ENCODE measurements at regions not wholly inside any gene's neighbourhood (a gene's known extent, or its start where the extent isn't known, plus 50 kb on each side); places are given as distances from the start of the nearest gene placed in this dataset.
"Not testable (repeated sequence)": the region's sequence is repeated elsewhere in the genome, so short reads cannot be mapped to it uniquely, and the experiment has no call there.

DNA sequence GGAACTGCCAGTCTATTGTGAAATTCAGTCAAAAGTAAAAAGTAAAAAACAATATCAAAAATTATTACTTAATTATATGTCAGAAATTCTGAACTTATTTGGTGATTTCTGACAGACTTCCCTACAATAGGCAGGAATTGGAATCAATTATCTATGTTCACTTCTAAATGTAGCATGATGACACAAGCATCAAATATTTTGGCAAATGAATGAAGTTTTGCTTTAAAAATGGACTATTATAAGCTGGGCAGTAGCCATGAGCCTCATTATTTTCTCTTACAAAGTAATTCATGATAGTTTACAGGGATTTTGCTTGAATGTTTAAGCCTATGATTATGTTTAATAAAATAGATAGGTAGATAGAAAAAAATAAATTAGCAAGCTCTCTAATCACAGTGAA is 582.6 kb downstream of the SLITRK6 start:
- DNase-seq (ENCODE audit: low spot score) = no peak

DNA sequence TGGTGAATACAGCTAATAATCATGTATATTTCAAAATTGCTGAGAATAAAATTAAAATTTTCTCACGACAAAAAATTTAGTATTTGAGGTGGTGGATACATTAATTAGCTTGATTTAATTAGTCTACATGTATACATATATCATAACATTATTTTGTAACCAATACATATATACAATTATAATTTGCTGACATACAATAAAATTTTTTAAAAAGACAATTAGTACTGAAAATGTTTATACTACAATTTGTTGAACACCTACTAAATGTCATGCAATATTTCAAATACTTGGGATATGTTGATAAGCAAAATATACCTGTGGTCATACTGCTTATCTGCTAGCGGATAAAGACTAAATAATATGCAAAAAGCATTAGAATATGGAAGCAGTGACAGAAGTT is 586.5 kb downstream of the SLITRK6 start:
- no peak for DNase-seq (ENCODE audit: low spot score)

DNA sequence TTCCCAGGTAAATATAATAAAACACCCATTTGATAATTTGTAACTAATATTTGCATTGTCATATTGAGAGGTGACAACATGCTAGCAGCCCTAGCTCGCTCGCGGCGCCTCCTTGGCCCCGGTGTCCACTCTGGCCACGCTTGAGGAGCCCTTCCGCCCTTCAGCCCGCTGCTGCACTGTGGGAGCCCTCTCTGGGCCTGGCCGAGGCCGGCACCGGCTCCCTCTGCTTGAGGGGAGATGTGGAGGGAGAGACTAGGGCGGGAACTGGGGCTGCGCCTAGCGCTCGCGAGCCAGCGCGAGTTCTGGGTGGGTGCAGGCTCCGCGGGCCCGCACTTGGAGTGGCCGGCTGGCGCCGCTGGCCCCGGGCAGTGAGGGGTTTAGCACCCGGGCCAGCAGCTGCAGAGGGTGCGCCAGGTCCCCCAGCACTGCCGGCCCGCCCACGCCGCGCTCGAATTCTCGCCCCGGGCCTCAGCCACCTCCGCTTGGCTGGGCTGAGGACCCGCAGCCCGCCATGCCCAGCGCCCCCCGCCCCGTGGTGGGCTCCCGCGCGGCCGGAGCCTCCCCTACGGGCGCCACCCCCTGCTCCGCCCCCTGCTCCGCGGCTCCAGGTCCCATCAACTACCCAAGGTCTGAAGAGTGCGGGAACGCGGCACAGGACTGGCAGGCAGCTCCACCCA is 594.4 kb downstream of the SLITRK6 start:
- DNase-seq (ENCODE audit: low spot score) = no peak

DNA sequence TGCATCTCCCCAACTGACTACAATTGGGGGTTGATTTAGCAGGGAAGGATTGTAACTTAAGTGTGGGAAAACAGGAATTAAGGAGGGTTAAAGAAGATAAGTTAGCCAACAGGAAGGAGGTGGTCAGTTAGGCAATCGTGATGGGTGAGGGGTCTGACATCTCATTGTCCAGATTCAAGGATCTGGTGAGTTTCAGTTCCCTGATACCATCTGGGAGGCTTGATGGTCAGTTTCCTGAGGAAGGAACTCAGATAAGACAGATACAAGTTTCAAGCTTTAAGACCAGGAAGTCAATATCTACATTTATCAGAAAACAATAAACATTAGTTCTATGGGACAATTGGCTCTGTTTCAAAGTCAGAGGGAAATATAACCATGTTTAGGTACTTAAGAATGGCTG is 601.8 kb downstream of the SLITRK6 start:
- no peak for DNase-seq (ENCODE audit: low spot score)

DNA sequence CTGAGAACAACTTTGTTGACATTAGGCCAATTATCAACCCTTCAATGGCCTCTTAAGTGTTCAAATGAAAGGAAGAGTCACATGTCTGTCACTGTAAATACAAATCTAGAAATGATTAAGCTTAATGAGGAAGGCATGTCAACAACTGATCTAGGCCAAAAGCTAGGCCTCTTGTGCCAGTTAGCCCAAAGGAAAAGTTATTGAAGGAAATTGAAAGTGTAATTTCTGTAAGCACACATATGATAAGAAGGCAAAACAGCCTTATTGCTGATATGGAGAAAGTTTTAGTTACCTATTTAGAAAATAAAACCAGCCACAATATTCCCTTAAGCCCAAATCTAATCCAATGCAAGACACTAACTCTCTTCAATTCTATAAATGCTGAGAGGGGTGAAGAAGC is 604.7 kb downstream of the SLITRK6 start:
- DNase-seq (ENCODE audit: low spot score) = no peak

DNA sequence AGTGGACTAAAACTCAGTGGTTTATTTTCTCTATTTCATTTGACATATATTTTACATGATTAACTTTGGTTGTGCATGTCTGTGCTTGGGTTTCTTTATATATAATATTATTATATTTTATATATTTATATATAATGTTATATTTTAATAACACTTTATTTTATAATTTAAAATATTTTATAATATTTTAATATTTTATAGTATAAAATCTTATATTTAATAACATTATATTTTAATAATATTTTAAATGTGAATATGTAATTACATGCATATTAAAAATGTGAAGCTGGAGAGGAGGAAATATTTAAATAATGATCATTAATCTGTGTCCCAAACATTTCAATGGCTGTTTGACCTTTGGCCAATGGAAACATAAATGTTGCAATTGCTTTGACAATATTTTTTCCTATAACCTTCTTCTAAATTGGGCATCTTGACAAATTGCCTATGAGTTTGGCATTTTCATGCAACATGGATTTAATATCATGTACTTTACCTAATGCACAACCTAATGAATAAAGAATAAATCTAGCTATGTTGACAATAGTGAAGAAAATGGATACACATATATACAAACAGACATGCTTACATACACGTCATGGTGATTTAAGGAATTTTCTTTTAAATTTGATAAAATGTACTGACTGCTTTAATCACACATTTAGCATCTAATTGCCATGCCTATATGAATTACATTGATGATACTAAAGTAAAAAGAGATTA is 607.1 kb downstream of the SLITRK6 start:
- DNase-seq (ENCODE audit: low spot score) = no peak

DNA sequence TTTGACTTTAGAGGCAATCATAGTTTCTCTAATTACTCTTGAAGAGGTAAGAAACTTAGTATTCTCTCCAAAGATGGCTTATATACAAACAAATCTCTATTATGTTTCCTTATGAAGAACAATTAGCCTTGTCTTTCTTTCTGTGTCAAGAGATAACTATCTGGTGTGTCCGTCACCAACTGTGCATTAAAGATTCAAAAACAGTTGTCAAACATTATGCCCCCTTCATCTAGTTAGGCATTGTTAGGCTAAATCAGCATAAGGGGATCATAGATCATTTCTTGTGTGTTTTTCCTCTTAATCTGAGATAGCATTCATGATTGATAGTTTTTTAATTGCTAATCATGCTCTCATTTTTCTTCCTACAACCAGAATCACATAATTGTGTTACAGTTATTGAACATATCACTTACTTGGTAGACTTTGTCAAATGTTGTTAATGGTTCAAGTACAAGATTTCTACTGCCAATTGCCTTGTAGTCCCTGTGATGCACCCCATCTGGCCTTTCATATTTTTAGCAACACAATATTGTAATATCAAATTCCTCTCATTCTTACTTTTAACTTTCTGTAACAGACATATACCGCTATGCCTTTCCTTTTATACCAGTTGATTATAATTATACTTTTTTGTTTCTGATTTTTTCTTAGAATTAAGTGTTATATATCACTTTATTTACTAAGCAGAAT is 612.7 kb downstream of the SLITRK6 start:
- DNase-seq (ENCODE audit: low spot score) = no peak

DNA sequence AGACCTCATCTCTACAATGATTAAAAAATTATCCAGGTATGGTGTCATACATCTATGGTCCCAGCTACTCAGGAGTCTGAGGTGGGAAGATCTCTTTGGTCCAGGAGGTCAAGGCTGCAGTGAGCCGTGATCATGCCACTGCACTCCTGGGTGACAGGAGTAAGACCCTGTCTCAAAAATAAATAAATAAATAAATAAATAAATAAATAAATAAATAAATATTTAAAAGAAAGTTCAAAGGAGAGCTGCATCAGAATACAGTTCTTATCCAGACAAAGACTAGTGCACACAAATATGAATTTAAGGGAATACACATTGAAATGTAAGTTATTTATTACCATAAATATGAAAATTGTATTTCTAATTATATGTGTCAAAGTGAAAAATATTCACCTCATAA is 624.9 kb downstream of the SLITRK6 start:
- DNase-seq (ENCODE audit: low spot score) = no peak

DNA sequence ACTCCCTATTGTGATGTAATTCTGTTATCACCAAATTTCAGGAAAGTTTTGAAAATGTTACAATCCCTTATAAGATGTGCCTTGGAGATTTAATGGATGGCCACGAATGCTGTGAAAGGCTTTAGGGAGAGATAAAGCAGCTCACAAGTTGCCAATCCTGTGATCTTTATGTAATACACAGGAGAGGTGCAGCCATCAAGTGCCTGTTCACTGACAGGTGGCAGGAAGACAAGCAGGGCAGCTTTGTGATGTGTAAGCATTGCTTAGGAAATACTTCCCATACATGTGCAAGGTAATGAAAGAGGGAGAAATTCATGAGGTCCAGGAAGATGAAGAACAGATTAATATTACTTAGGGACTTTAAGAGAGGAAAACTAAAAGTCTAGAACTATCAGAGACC is 628.8 kb downstream of the SLITRK6 start:
- no peak for DNase-seq (ENCODE audit: low spot score)

DNA sequence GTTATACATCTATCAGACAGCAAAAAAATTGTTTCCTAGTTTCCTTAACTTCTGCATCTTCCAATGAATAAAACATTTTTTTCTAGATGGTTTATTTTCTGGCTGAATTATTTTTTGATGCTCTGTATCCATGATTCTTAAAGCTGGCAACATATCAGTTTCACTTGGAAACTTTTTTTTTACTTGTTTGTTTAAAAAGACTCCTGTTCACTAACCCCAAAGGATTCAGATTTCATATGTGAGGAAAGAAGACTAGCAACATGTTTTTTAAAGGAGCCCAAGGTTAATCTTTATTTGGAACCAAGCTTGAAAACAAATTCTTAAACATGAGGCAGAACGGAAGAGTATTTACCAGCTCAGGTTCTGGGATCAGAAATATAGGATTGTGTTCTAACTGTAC is 632.3 kb downstream of the SLITRK6 start:
- no peak for DNase-seq (ENCODE audit: low spot score)

DNA sequence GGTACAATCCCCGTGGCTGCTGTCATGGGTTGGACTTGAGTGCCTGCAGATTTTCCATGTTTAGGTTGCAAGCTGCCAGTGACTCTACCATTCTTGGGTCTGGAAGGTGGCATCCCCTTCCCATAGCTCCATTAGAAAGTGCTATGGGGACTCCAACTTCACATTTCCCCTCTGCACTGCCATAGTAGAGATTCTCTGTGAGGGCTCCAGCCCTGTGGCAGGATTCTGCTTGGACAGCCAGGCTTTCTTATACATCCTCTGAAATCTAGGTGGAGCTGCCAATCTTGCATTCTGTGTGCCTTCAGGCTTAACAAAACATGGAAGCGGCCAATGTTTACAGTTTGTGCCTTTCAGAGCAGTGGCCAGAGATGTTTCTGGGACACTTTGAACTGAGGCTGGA is 636.2 kb downstream of the SLITRK6 start:
- DNase-seq (ENCODE audit: low spot score) = no peak

DNA sequence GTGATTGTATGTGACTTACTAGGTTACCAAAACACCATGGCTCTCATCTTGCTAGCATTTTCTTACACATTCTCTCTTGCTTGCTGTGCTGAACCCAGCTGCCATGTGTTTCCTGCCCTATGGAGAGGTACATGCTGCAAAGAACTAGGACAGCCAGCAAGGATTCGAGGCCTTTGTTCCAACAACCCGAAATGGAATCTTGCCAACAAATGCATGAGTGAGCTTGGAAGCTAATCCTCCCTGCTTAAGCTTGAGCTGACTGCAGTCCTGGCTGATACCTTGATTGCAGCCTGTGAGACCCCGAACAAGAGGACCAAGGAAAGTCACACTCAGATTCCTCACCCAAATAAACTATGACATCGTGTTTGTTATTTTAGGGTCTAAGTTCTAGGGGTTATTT is 651.2 kb downstream of the SLITRK6 start:
- DNase-seq (ENCODE audit: low spot score) = no peak

DNA sequence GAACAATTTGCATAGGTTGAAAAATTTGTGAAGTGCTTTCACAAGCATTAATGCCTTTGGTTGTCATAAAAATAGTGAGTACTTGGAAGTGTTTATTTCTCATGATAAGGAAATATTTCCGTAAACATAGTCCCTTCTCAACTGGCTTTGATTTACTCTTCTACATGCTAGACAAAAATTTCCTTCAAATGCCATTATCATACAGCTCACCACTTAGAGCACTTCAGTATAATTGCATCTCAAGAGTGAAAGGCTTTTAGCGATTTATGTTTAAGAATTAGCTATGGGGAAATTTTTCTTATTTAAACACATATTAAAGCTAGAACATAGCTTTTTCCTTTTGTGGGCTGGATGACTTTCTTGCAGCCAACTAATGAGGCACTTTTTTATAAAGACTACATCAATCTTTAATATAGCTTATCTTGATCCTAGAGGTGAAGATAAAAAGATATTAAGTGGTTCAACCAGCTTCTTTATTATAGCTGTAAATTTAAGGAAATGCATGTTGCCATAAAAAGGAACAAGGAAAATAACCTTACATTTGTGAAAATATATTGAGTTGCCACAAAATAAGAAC is 656.8 kb downstream of the SLITRK6 start:
- DNase-seq (ENCODE audit: low spot score) = no peak

DNA sequence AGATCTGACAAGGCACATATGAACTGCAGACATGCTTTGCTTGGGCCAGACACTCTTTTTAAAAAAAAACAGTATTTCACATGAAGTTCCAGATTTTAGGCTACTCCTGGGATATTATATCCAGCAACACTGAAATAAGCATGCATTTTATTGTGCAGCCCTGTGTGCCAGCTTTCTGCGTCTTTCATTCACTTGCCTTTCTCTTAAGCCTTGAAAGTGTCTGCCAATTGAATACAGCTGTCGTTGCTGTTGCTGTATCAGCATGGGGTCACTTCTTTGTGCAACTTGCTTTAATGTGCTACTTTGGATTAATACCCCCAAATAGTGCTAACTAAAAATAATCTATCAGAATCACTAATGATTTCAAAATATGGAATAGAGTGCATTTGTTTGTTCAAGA is 657.8 kb downstream of the SLITRK6 start:
- no peak for DNase-seq (ENCODE audit: low spot score)

DNA sequence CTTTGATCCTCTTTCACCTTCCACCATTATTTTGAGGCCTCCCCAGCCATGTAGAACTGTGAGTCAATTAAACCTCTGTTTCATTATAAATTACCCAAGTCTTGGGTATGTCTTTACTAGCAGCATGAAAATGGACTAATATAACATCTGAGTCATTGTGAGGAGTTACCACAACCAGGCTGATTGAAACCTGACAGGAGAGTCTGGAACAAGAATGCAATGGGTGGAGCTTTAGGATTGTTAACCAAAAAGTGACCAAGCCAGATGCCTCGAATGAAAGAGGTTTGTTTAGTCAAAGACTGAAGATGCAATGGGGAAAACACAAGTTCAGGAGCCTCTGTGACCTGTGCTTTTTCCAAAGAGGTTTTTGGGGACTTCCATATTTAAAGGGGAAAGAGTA is 659.0 kb downstream of the SLITRK6 start:
- DNase-seq (ENCODE audit: low spot score) = no peak

DNA sequence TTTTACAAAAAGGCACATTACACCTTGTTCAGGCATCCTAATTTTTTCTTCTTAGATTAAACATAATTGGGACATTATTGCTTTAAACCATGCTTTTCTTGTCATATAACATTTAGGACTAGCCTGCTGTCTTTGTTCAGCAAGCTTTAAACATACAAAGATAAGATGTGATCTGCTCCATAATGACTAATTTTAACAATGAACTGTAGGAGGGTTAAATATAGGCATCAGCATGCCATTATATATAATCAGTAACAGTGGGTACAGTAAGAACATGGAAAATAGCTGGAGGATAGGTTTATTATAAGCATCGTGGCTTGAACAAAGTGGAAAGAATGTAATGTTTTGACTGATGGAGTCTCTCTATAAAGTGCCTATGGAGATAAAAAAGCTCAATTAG is 661.7 kb downstream of the SLITRK6 start:
- DNase-seq (ENCODE audit: low spot score) = no peak

DNA sequence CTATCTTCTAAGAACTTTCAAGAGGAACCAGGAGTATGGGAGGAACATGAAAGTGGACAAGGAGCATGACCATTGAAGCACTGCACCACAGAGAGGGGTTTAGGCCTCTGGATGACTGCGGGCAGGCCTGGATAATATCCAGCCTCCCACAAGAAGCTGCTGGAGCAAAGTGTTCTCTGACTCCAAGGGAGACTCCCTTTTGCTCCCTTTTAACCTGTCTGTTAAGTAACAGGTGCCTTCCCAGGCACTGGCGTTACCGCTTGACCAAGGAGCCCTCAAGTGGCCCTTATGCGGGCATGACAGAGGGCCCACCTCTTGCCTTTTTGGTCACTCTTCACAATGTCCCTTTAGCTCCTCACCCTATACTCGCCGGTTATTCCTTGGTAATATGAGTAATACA is 666.2 kb downstream of the SLITRK6 start:
- no peak for DNase-seq (ENCODE audit: low spot score)

DNA sequence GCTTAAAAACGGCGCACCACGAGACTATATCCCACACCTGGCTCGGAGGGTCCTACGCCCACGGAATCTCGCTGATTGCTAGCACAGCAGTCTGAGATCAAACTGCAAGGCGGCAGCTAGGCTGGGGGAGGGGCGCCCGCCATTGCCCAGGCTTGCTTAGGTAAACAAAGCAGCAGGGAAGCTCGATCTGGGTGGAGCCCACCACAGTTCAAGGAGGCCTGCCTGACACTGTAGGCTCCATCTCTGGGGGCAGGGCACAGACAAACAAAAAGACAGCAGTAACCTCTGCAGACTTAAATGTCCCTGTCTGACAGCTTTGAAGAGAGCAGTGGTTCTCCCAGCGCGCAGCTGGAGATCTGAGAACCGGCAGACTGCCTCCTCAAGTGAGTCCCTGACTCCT is 675.7 kb downstream of the SLITRK6 start:
- DNase-seq (ENCODE audit: low spot score) = not testable (repeated sequence)

DNA sequence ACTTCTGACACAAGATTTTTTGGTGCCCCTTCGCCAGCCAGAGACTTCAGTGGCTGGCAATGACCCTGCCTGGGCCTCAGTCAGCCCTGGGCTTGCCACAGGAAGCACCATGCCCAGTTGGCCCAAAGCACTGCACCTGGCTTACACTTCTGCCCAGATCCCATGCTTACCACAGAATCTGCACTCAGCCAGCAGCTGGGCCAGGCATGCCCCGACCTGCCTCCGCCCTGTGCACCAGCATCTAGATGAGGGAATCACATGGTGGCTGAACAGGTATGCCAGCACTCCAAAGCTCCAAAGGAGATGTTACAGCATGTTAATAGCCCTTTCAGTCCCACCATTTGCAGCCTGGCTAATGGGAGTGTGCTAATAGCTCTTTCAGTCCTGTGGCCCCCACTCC is 690.9 kb downstream of the SLITRK6 start:
- DNase-seq (ENCODE audit: low spot score) = no peak

DNA sequence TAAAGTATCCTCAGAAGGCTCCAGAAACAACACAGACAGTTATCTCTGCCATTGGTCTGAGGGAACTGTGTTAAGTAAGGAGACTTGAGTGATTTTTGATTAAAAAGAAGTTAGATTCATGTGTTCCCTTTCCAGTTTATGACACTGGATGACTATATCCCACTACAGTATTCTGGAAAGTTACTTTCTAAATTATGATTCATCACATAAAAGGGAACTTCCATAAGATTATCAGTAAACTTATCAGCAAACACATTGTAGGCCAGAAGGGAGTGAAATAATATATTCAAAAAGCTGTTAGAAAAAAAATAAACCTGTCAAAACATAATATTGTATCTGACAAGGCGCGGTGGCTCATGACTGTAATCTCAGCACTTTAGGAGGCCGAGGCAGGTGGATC is 700.0 kb downstream of the SLITRK6 start:
- no peak for DNase-seq (ENCODE audit: low spot score)

DNA sequence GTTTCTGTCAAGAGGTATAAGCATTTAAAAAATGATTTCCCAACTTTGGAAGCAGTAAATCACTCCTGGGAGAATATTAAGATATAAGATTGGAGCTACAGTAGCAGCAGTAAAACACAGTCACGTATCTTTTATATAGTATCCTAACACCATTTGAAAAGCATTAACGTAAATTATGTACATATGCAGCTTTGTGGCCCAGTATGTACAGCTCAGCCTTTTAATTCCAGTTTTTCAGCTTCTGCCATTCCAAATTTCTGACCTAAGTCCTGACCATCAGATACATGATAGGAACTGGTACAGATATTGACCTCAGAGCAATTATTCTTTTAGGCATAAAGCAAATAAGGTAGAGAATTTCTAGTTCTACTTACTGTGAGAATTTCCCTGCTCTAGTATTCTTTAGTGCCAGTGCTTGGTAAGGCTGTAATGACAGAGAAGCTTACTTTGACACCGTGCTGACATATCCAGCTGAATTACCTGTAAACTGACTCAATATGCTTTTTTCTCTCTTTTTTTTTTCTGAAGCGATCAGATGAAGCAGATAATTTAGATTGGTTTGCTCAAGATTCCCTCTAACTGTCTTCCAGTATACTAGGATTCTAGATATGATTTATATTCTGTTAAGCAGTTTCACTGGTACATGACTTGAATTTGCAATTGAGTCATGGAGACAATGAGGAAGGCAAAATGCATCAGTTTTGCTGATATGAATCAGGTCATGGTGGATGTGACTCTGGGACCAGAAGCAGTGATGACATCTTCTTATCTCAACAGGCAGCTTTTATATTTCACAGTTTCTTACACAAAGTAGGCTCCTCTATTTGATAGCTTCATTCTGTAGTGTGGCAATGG is 703.6 kb downstream of the SLITRK6 start:
- DNase-seq (ENCODE audit: low spot score) = no peak

DNA sequence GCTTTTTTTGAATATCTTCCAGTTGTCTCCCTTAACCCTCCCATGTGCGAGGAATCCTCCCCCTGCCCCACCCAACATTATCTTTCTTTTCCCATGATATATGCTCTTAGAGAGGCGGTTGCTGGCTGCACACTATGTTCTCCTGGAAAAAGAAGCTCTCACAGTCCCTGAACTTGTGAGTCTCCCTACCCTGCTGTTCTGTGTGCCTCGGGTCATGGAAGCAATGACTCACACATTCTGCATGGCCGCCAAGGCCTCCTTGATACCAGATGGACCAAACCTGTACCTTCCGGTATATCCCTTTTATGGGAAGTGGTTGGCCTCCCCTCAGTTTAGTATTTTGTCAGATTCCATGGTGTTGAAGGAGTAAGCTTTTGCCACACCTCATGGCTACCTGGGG is 705.4 kb downstream of the SLITRK6 start:
- DNase-seq (ENCODE audit: low spot score) = no peak
